ENCODE measurements at regions not wholly inside any gene's neighbourhood (a gene's known extent, or its start where the extent isn't known, plus 50 kb on each side); places are given as distances from the start of the nearest gene placed in this dataset.

GRCh38 chr3:74763830-74764229 lies 149.4 kb upstream of the CNTN3 start:
- no peaks in the 10 kb centered on the region for H3K9me3 ChIP-seq (ENCODE audit: control insufficient read depth, insufficient read depth, low read length)
- TF ChIP-seq EZH2phosphoT487 (IDR thresholded peaks at IDR 0.05; ENCODE audit: borderline replicate concordance, low read length) (no peak), CTCF (IDR thresholded peaks at IDR 0.05; ENCODE audit: low read depth, low read length, poor library complexity, severe bottlenecking) (no peak)
- no peaks in the 10 kb centered on the region for H3K36me3 ChIP-seq (ENCODE audit: control insufficient read depth, low read length)
- no peaks in the 10 kb centered on the region for H3K27me3 ChIP-seq (ENCODE audit: control insufficient read depth, low read length)
- H4K20me1 ChIP-seq (ENCODE audit: control insufficient read depth, insufficient read depth, low read depth, low read length): no peaks in the 10 kb centered on the region
- H3K27ac ChIP-seq (ENCODE audit: low read depth, low read length): no peak overlapping the region
- no peak overlapping the region for H3K4me2 ChIP-seq (ENCODE audit: low read length)
- H3K79me2 ChIP-seq (ENCODE audit: control insufficient read depth, low read length): no peaks in the 10 kb centered on the region
- H3K4me3 ChIP-seq (ENCODE audit: low read length): no peak overlapping the region
- no peaks in the 10 kb centered on the region for H3K4me1 ChIP-seq (ENCODE audit: control insufficient read depth, low read length)
- no peaks in the 10 kb centered on the region for H3F3A ChIP-seq (ENCODE audit: control insufficient read depth, insufficient read depth)
- H3K9me2 ChIP-seq (replicated peaks; ENCODE audit: control insufficient read depth, low read length): no peaks in the 10 kb centered on the region

- TF ChIP-seq CTCF (IDR thresholded peaks at IDR 0.05; ENCODE audit: low read depth, low read length, poor library complexity, severe bottlenecking) (no peak), EZH2phosphoT487 (IDR thresholded peaks at IDR 0.05; ENCODE audit: borderline replicate concordance, low read length) (no peak)
- Histone ChIP-seq H3K4me1 (ENCODE audit: control insufficient read depth, low read length) (no peaks in the 10 kb centered on the region), H3K9me2 (replicated peaks; ENCODE audit: control insufficient read depth, low read length) (no peaks in the 10 kb centered on the region), H3K36me3 (ENCODE audit: control insufficient read depth, low read length) (no peaks in the 10 kb centered on the region), H3F3A (ENCODE audit: control insufficient read depth, insufficient read depth) (no peaks in the 10 kb centered on the region), H3K9me3 (ENCODE audit: control insufficient read depth, insufficient read depth, low read length) (no peaks in the 10 kb centered on the region), H3K4me3 (ENCODE audit: low read length) (no peak overlapping the region), H3K4me2 (ENCODE audit: low read length) (no peak overlapping the region), H3K27me3 (ENCODE audit: control insufficient read depth, low read length) (no peaks in the 10 kb centered on the region), H4K20me1 (ENCODE audit: control insufficient read depth, insufficient read depth, low read depth, low read length) (no peaks in the 10 kb centered on the region), H3K79me2 (ENCODE audit: control insufficient read depth, low read length) (no peaks in the 10 kb centered on the region), H3K27ac (ENCODE audit: low read depth, low read length) (no peak overlapping the region)
Measured at GRCh38 chr3:74756674-74757073, 142.2 kb upstream of the CNTN3 start.

- TF ChIP-seq CTCF (IDR thresholded peaks at IDR 0.05; ENCODE audit: low read depth, low read length, poor library complexity, severe bottlenecking): no peak
- TF ChIP-seq EZH2phosphoT487 (IDR thresholded peaks at IDR 0.05; ENCODE audit: borderline replicate concordance, low read length): no peak
- Histone ChIP-seq H4K20me1 (ENCODE audit: control insufficient read depth, insufficient read depth, low read depth, low read length) (no peaks in the 10 kb centered on the region), H3K79me2 (ENCODE audit: control insufficient read depth, low read length) (no peaks in the 10 kb centered on the region), H3K4me3 (ENCODE audit: low read length) (no peak overlapping the region), H3K9me3 (ENCODE audit: control insufficient read depth, insufficient read depth, low read length) (no peaks in the 10 kb centered on the region), H3F3A (ENCODE audit: control insufficient read depth, insufficient read depth) (no peaks in the 10 kb centered on the region), H3K36me3 (ENCODE audit: control insufficient read depth, low read length) (no peaks in the 10 kb centered on the region), H3K27me3 (ENCODE audit: control insufficient read depth, low read length) (no peaks in the 10 kb centered on the region), H3K4me1 (ENCODE audit: control insufficient read depth, low read length) (no peaks in the 10 kb centered on the region), H3K4me2 (ENCODE audit: low read length) (no peak overlapping the region), H3K9me2 (replicated peaks; ENCODE audit: control insufficient read depth, low read length) (no peaks in the 10 kb centered on the region), H3K27ac (ENCODE audit: low read depth, low read length) (no peak overlapping the region)
Measured at GRCh38 chr3:74752290-74752689, 137.8 kb upstream of the CNTN3 start.

- no peaks in the 10 kb centered on the region for H3K36me3 ChIP-seq (ENCODE audit: control insufficient read depth, low read length)
- TF ChIP-seq EZH2phosphoT487 (IDR thresholded peaks at IDR 0.05; ENCODE audit: borderline replicate concordance, low read length) (no peak), CTCF (IDR thresholded peaks at IDR 0.05; ENCODE audit: low read depth, low read length, poor library complexity, severe bottlenecking) (no peak)
- H4K20me1 ChIP-seq (ENCODE audit: control insufficient read depth, insufficient read depth, low read depth, low read length): no peaks in the 10 kb centered on the region
- no peaks in the 10 kb centered on the region for H3K9me3 ChIP-seq (ENCODE audit: control insufficient read depth, insufficient read depth, low read length)
- no peaks in the 10 kb centered on the region for H3K9me2 ChIP-seq (replicated peaks; ENCODE audit: control insufficient read depth, low read length)
- no peaks in the 10 kb centered on the region for H3K4me1 ChIP-seq (ENCODE audit: control insufficient read depth, low read length)
- H3K27me3 ChIP-seq (ENCODE audit: control insufficient read depth, low read length): no peaks in the 10 kb centered on the region
- H3F3A ChIP-seq (ENCODE audit: control insufficient read depth, insufficient read depth): no peaks in the 10 kb centered on the region
- H3K4me2 ChIP-seq (ENCODE audit: low read length): no peak overlapping the region
- no peak overlapping the region for H3K4me3 ChIP-seq (ENCODE audit: low read length)
- no peaks in the 10 kb centered on the region for H3K79me2 ChIP-seq (ENCODE audit: control insufficient read depth, low read length)
- H3K27ac ChIP-seq (ENCODE audit: low read depth, low read length): no peak overlapping the region
Measured at GRCh38 chr3:74751775-74752174, 137.3 kb upstream of the CNTN3 start.

Measured in DOHH2 (cell line).